MM.1S (cell line): ENCODE measurements at regions not wholly inside any gene's neighbourhood (a gene's known extent, or its start where the extent isn't known, plus 50 kb on each side); places are given as distances from the start of the nearest gene placed in this dataset.

Experiments used
- DNase-seq: peaks from one replicate; pipeline ENCODE4 v3.0.0-alpha.2; 2015
- H2AFZ ChIP-seq: fragments of 300-600 bp; sonication (generic); 2 replicates; pipeline ENCODE4 v1.6.0; 2016; ENCODE audit warnings: antibody characterized with exemption, low read length
- H3F3A ChIP-seq: fragments of 300-600 bp; sonication (generic); 2 replicates; pipeline ENCODE4 v1.6.1; 2016; ENCODE audit warnings: mild to moderate bottlenecking, antibody characterized with exemption, low read length, moderate library complexity, mixed read lengths; ENCODE audit not compliant: insufficient read depth
- H3K27ac ChIP-seq: fragments of 300-600 bp; sonication (generic); 2 replicates; pipeline ENCODE4 v1.5.1; 2016; ENCODE audit warnings: mild to moderate bottlenecking, low read length
- H3K27me3 ChIP-seq: fragments of 300-600 bp; sonication (generic); replicated peaks from 2 replicates; pipeline ENCODE4 v1.6.0; 2016; ENCODE audit warnings: low read length; ENCODE audit not compliant: insufficient read depth
- H3K36me3 ChIP-seq: fragments of 300-600 bp; sonication (generic); replicated peaks from 2 replicates; pipeline ENCODE4 v1.6.1; 2016; ENCODE audit warnings: mild to moderate bottlenecking, low read length, mixed read lengths; ENCODE audit not compliant: insufficient read depth
- H3K4me1 ChIP-seq: fragments of 300-600 bp; sonication (generic); 2 replicates; pipeline ENCODE4 v1.6.1; 2016; ENCODE audit warnings: low read length, mixed read lengths
- H3K4me2 ChIP-seq: fragments of 300-600 bp; sonication (generic); 2 replicates; pipeline ENCODE4 v1.6.0; 2016; ENCODE audit warnings: low read depth, low read length
- H3K4me3 ChIP-seq: fragments of 300-600 bp; sonication (generic); 2 replicates; pipeline ENCODE4 v1.5.1; 2016; ENCODE audit warnings: low read length, mixed read lengths
- H3K79me2 ChIP-seq: fragments of 300-600 bp; sonication (generic); 2 replicates; pipeline ENCODE4 v1.6.1; 2016; ENCODE audit warnings: mixed run types, low read length, mixed read lengths
- H3K9ac ChIP-seq: fragments of 300-600 bp; sonication (generic); 2 replicates; pipeline ENCODE4 v1.6.1; 2016; ENCODE audit warnings: low read length, mixed read lengths
- H3K9me2 ChIP-seq: fragments of 300-600 bp; sonication (generic); replicated peaks from 2 replicates; pipeline ENCODE4 v1.6.1; 2016; ENCODE audit warnings: mild to moderate bottlenecking, low read length, mixed read lengths; ENCODE audit not compliant: insufficient read depth
- H3K9me3 ChIP-seq: fragments of 300-600 bp; sonication (generic); replicated peaks from 2 replicates; pipeline ENCODE4 v1.6.1; 2016; ENCODE audit warnings: mild to moderate bottlenecking, low read length, mixed read lengths; ENCODE audit not compliant: insufficient read depth
- H4K20me1 ChIP-seq: fragments of 300-600 bp; sonication (generic); 2 replicates; pipeline ENCODE4 v1.6.1; 2016; ENCODE audit warnings: mild to moderate bottlenecking, low read length, moderate library complexity, mixed read lengths; ENCODE audit not compliant: insufficient read depth
- EZH2 ChIP-seq: fragments of 300-600 bp; sonication (generic); optimal IDR thresholded peaks from 2 replicates; pipeline ENCODE3; 2017; ENCODE audit warnings: low read depth, mild to moderate bottlenecking, antibody characterized with exemption, low read length, mixed read lengths
- EZH2phosphoT487 ChIP-seq: fragments of 300-600 bp; sonication (generic); IDR thresholded peaks from 2 replicates; pipeline ENCODE4 v1.6.1; 2018; ENCODE audit warnings: antibody characterized with exemption, low read length
- TF ChIP-seq, protein P1 (sequence below): fragments of 300-600 bp; sonication (generic); IDR thresholded peaks from 2 replicates; pipeline ENCODE4 v1.5.1; 2016; ENCODE audit warnings: antibody characterized with exemption, low read length, mixed read lengths

DNA sequence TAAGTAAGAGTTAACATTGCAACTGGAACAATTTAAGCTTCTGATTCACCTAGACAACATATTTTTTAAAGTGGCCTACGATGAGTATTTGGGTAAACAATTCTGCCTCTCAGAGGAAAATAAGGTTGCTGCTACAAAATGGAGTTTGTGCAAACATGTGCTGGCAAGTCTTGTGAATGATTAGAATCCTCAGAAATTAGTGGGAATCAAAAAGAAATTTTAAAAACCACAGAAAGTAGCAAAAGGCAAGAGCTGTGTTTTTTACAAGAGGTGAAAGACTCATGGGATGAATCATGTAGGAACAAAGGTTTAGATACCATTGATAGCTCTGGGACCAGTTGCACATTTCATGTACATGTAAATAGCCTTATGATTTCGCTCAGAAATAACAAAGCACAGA is 561.6 kb downstream of the TAF11L14 start:
- Histone ChIP-seq H3K79me2 (no peaks in the 10 kb centered on the region), H3K27ac (no peak overlapping the region), H3K36me3 (no peaks in the 10 kb centered on the region), H2AFZ (no peak overlapping the region), H3K9me2 (no peaks in the 10 kb centered on the region), H3K9me3 (no peaks in the 10 kb centered on the region), H3K27me3 (no peaks in the 10 kb centered on the region), H3F3A (no peaks in the 10 kb centered on the region), H3K4me2 (no peak overlapping the region), H3K4me3 (no peak overlapping the region), H3K9ac (no peak overlapping the region), H3K4me1 (no peaks in the 10 kb centered on the region), H4K20me1 (no peaks in the 10 kb centered on the region)
- DNase-seq = no peak
- TF ChIP-seq EZH2 (no peak), EZH2phosphoT487 (no peak)
- TF ChIP-seq, protein P1, sequence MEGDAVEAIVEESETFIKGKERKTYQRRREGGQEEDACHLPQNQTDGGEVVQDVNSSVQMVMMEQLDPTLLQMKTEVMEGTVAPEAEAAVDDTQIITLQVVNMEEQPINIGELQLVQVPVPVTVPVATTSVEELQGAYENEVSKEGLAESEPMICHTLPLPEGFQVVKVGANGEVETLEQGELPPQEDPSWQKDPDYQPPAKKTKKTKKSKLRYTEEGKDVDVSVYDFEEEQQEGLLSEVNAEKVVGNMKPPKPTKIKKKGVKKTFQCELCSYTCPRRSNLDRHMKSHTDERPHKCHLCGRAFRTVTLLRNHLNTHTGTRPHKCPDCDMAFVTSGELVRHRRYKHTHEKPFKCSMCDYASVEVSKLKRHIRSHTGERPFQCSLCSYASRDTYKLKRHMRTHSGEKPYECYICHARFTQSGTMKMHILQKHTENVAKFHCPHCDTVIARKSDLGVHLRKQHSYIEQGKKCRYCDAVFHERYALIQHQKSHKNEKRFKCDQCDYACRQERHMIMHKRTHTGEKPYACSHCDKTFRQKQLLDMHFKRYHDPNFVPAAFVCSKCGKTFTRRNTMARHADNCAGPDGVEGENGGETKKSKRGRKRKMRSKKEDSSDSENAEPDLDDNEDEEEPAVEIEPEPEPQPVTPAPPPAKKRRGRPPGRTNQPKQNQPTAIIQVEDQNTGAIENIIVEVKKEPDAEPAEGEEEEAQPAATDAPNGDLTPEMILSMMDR = no peak

DNA sequence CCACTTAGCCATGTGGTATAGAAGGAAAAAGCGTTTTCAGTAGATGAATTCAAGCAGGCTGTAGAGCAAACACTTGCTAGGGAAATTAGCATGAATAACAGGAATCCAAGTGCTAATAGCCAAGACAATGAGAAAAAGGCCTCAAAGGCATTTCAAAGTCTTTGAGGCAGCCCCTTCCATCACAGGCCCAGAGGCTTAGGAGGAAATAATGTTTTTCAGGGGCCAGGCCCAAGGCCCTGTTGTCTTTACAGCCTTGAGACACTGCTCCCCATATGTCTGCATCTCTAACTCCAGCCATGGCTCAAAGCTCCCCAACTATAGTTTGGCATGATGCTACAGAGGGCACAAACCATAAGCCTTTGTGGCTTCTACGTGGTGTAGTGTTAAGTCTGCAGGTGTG is 563.5 kb downstream of the TAF11L14 start:
- DNase-seq = no peak
- no peak overlapping the region for H2AFZ ChIP-seq
- H3K9ac ChIP-seq = no peak overlapping the region
- H3K4me1 ChIP-seq = no peaks in the 10 kb centered on the region
- H4K20me1 ChIP-seq = no peaks in the 10 kb centered on the region
- H3K79me2 ChIP-seq = no peaks in the 10 kb centered on the region
- TF ChIP-seq, protein P1 = no peak
- TF ChIP-seq EZH2 = no peak
- TF ChIP-seq EZH2phosphoT487 = no peak
- no peaks in the 10 kb centered on the region for H3K9me2 ChIP-seq
- H3K36me3 ChIP-seq = no peaks in the 10 kb centered on the region
- H3F3A ChIP-seq = no peaks in the 10 kb centered on the region
- no peak overlapping the region for H3K27ac ChIP-seq
- no peak overlapping the region for H3K4me3 ChIP-seq
- no peaks in the 10 kb centered on the region for H3K27me3 ChIP-seq
- H3K9me3 ChIP-seq = no peaks in the 10 kb centered on the region
- H3K4me2 ChIP-seq = no peak overlapping the region

DNA sequence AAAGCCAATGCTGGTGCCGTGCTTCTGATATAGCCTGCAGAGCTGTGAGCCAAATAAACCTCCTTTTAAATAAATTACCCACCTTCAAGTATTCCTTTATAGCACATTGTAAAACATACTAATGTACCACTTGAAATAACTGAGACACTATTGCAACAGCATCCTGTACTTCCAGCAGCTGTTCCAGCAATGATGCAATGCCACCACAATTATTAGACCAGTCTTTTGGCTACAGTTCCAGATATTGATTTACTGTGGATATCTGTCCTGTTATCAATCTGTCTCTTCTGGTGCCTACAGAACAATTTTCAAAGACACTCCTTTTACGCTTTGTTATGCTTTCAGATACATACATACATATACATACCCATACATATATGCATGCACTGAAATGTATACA is 567.9 kb downstream of the TAF11L14 start:
- no peaks in the 10 kb centered on the region for H3K79me2 ChIP-seq
- H3K9me2 ChIP-seq = no peaks in the 10 kb centered on the region
- DNase-seq = no peak
- no peaks in the 10 kb centered on the region for H3F3A ChIP-seq
- H3K4me1 ChIP-seq = no peaks in the 10 kb centered on the region
- no peaks in the 10 kb centered on the region for H4K20me1 ChIP-seq
- H3K9me3 ChIP-seq = no peaks in the 10 kb centered on the region
- H3K27ac ChIP-seq = no peak overlapping the region
- no peak overlapping the region for H2AFZ ChIP-seq
- H3K4me3 ChIP-seq = no peak overlapping the region
- TF ChIP-seq, protein P1 = no peak
- no peak for TF ChIP-seq EZH2phosphoT487
- TF ChIP-seq EZH2 = no peak
- no peaks in the 10 kb centered on the region for H3K36me3 ChIP-seq
- H3K4me2 ChIP-seq = no peak overlapping the region
- H3K27me3 ChIP-seq = no peaks in the 10 kb centered on the region
- H3K9ac ChIP-seq = no peak overlapping the region
